DND-41 (cell line): ENCODE measurements at regions not wholly inside any gene's neighbourhood (a gene's known extent, or its start where the extent isn't known, plus 50 kb on each side); places are given as distances from the start of the nearest gene placed in this dataset.

ENCODE experiments used
- EZH2 ChIP-seq: IDR thresholded peaks from 3 replicates; pipeline ENCODE4 v1.6.1; 2012; ENCODE audit warnings: borderline replicate concordance, low read depth, mild to moderate bottlenecking, moderate library complexity, low read length, inconsistent platforms; ENCODE audit not compliant: severe bottlenecking
- TF ChIP-seq, protein P1 (sequence below): IDR thresholded peaks from 2 replicates; pipeline ENCODE4 v1.5.1; 2012; ENCODE audit warnings: borderline replicate concordance, low read length, moderate library complexity, mild to moderate bottlenecking; ENCODE audit not compliant: poor library complexity, severe bottlenecking; ENCODE audit errors: extremely low read depth

DNA sequence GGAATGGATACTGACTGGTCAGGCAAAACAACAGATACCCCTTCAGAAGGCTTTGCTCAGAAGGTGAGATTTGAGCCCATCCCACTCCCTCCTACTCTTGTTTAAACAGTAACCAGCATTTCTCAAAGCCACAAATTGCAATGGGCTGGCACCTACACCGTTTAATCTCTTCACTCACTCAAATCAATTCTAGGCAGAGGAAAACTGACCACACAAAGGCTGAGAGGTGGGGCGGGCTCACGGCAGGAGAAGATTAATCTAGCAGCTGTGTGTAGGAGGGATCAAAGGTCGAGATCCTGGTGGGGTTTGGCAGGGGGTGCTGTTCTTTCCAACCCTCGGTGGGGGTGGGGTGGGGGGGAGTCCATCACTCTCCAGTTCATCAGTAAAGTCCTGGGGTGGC, 622.4 kb downstream of the BCOR start:
- TF ChIP-seq, protein P1, sequence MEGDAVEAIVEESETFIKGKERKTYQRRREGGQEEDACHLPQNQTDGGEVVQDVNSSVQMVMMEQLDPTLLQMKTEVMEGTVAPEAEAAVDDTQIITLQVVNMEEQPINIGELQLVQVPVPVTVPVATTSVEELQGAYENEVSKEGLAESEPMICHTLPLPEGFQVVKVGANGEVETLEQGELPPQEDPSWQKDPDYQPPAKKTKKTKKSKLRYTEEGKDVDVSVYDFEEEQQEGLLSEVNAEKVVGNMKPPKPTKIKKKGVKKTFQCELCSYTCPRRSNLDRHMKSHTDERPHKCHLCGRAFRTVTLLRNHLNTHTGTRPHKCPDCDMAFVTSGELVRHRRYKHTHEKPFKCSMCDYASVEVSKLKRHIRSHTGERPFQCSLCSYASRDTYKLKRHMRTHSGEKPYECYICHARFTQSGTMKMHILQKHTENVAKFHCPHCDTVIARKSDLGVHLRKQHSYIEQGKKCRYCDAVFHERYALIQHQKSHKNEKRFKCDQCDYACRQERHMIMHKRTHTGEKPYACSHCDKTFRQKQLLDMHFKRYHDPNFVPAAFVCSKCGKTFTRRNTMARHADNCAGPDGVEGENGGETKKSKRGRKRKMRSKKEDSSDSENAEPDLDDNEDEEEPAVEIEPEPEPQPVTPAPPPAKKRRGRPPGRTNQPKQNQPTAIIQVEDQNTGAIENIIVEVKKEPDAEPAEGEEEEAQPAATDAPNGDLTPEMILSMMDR = no peak
- no peak for TF ChIP-seq EZH2
